ENCODE measurements at regions not wholly inside any gene's neighbourhood (a gene's known extent, or its start where the extent isn't known, plus 50 kb on each side); places are given as distances from the start of the nearest gene placed in this dataset.
"Not testable (repeated sequence)": the region's sequence is repeated elsewhere in the genome, so short reads cannot be mapped to it uniquely, and the experiment has no call there.

DNA sequence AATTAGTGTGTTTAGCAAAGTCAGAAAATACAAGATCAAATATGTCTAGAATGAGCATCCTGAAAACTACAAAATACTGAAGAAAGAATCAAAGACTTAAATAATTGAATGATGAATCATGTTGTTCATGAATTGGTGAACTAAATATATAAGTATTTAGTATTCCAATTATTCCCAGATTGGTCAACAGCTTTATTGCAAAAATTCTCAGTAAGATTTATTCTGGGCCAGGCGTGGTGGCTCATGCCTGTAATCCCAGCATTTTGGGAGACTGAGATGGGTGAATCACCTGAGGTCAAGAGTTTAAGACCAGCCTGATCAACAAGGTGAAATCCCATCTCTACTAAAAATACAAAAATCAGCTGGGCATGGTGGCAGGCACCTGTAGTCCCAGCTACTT is 250.0 kb upstream of the NECTIN3 start:
- DNase-seq (ENCODE audit: extremely low read depth in 1 of 2, low read depth in 1 of 2), result no peak

DNA sequence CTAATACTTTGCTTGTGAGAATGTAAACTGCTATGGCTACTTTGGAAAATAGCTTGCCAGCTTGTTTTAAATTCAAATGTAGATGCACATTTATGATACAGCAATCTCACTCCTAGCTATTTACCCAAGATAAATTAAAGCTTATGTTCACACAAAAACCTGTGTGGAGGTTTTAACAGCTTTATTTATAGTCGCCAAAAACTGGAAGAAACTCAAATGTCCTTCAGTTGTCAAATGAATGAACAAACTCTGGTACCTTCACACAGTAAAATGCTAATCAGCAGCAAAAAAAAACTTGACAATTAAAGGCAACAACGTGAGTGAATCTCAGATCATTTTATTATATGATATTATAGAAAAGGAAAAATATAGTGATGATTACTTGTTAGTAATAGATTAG is 248.6 kb upstream of the NECTIN3 start:
- no peak for DNase-seq (ENCODE audit: extremely low read depth in 1 of 2, low read depth in 1 of 2)

DNA sequence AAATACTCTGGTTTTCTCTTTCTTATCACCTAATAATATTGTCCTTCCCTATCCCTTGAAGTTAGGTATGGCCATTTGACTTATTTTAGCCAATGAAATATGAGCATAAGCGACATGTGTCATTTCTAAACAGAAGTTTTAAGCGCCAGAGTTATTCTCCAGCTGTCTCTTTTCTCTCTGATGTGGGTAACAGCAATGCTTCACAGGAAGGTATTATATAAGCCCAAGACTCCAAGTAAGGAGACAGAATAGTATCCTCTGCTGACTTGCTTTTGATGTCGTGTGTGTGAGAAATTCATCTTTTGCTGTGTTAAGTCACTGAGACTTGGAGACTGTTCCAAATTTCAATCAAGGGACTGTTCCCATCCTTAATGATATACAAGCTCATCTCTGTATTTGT is 224.6 kb upstream of the NECTIN3 start:
- DNase-seq (ENCODE audit: extremely low read depth in 1 of 2, low read depth in 1 of 2), result no peak

DNA sequence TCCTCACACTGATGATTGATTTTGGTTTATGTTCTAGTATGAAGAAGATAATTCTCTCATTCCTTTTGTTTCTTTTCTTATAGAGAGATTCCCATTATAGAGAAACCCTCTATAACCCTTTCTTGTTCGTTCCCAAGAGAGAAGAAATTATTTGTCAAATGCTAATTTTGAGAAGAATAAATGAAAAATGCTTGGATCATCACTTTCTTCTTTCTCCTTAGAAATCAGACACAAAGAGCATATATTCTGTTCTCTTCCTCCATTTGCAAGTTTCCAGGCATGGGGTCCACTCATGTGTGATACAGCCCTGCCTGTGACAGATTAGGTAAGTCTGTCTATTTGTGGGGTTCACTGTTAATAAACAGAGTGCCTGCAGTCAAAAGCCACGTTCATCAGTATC is 222.6 kb upstream of the NECTIN3 start:
- no peak for DNase-seq (ENCODE audit: extremely low read depth in 1 of 2, low read depth in 1 of 2)

DNA sequence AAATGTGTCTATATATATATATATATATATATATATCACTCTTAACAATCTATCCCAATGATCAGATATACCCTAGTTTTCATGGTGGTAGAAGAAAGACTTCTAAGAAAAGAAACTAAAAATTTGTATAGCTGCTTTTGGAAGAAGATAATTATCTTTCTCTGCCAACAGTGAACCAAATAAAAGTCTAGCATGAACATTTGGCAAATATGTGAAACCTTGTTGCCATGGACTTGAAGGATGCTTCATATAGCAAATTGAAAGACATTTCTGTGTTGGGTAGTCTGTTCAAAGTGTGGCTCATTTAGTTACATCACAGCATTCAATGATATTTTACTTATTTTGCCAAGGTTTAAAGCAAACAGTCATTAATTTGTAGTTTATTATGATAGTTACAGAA is 219.9 kb upstream of the NECTIN3 start:
- DNase-seq (ENCODE audit: extremely low read depth in 1 of 2, low read depth in 1 of 2), result no peak

DNA sequence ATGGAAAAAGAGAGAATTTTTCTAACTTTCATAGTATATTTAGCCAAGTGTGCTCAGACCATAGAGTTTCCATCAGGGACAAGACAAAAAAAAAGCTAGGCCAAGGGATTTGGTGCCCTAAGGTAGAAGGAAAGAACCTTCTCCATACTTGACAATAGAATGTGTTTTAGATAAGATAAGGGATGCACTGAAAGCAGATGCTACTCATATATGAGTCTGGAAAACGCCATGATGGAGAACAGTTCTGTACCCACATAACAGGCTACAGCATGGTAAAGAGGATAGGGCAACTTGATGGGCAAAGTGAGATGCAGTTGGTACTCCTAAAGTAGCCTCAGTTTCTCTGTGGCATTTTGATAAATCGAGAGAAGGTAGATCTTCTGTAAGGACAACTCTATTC is 216.4 kb upstream of the NECTIN3 start:
- no peak for DNase-seq (ENCODE audit: extremely low read depth in 1 of 2, low read depth in 1 of 2)

DNA sequence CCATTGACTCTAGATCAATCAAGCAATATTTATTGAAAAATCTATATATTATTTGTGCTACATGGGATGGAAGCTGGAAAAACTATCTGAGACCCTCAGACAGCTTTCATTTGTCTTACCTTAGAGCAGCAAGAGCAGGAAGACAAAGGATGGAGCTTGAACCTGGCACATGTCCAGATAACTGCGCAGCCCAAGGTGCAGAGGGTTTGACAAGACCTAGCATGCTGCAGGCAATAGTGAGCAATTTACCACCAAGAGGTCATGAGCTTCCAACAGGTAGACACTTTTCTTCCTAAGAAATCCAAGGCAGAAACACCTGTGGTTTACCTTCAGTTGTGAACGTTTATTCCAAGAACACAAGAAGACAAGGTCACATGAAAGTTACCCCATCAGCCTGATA is 214.7 kb upstream of the NECTIN3 start:
- no peak for DNase-seq (ENCODE audit: extremely low read depth in 1 of 2, low read depth in 1 of 2)

DNA sequence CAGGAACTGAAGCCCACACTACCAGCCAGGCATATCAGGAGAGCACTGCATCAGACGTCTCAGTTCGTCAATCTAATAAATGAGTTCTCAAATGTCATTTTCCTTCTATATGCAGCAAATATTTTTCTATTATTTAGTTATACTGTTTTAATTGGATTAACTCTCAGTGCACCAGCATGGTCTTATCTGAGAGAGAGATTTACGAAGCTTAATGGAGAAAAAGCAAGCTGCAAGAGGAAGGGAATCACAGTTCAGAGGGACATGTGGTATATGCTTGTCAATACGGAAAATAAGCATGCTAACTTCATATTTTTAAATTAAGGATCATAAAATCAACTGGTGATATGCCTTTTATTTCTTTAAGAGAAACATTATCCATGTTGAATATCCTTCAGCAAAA is 213.1 kb upstream of the NECTIN3 start:
- no peak for DNase-seq (ENCODE audit: extremely low read depth in 1 of 2, low read depth in 1 of 2)

DNA sequence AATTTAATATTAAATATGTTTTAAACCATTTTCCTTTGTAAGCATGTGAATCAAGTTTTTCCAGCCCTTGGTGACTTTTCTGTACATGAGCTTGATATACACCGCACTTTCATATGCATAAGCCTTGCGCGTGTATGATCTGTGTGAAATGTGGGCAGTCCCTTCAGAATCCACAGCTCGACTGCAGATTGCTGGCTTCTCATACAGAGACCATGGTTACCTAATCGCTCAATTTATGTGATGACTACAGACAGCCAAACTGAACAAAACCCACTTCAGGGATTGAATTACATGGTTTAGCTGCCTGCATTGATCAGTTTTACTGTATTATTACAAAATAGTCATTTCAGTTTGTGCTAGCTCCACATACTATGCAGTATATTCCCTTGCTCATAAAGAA is 212.3 kb upstream of the NECTIN3 start:
- no peak for DNase-seq (ENCODE audit: extremely low read depth in 1 of 2, low read depth in 1 of 2)

DNA sequence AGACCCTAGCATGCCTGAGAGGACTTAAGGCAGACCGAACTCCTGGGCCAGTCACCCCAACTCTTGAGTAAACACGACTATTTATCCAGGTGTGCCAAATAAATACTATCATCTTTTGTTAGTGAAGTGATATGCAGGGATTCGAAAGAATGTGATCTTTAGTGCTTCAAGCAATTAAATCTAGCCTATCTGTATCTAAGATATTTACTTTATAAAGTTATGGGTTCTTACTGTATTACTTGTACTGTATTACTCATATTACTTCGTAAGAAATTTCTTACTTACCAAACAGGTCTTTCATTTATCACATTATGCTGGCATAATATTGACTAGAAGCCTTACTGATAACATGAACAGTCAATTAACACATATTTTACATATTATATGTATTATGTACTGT is 211.6 kb upstream of the NECTIN3 start:
- DNase-seq (ENCODE audit: extremely low read depth in 1 of 2, low read depth in 1 of 2), result no peak

DNA sequence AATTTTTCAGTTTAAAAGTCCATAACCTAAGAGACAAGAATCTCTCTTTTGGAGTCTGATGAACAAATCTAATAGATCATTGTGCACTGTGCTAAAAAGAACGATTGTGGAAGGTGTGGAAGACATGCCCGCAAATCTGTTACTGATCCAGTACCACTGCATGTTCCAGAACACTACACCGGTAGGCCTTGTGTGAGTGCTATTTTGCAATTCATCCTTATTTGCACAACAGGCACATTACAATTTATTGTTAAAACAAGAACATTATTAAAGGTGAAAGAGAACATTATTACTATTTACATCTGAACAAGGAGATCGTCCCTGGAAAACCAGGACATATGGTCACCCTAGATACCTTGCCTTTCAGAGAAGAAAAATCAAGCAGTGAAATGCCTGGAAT is 205.7 kb upstream of the NECTIN3 start:
- DNase-seq (ENCODE audit: extremely low read depth in 1 of 2, low read depth in 1 of 2), result no peak

DNA sequence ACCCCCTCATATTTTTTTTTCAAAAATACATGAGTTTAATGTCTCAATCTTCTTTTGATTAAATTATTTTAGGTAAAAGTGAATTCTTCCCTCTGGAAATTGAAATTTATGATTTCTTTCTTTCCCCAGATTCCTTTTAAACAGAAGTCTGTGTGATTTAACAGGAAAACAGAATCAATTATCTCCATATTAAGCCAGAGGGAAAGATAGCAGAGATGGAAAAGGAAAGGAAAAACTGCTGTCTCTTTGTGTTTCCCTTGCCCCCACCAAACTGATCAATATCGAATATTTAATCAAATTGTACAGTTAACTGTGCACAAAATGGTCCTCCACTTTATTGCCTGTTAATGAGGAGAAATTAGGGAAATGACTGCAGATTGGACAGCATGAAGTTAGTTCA is 203.5 kb upstream of the NECTIN3 start:
- no peak for DNase-seq (ENCODE audit: extremely low read depth in 1 of 2, low read depth in 1 of 2)

DNA sequence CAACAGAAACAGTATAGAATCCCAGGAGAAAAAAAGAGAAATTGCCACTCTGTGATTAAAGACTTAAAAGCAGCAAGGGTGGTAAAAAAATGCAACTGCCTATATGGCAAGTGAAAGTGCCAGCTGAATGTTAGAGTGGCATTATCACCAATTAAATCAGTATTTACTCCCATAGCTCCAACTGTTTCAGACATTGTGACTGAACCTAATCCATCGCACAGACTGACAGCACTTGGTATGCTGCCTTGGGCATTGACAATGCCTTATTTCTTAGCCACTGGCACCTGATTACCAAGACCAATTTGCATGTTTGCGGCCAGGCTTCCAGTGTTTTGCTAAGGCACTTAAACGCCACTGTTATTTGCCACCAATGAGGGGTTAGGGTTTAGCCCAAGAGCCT is 201.9 kb upstream of the NECTIN3 start:
- DNase-seq (ENCODE audit: extremely low read depth in 1 of 2, low read depth in 1 of 2), result no peak

DNA sequence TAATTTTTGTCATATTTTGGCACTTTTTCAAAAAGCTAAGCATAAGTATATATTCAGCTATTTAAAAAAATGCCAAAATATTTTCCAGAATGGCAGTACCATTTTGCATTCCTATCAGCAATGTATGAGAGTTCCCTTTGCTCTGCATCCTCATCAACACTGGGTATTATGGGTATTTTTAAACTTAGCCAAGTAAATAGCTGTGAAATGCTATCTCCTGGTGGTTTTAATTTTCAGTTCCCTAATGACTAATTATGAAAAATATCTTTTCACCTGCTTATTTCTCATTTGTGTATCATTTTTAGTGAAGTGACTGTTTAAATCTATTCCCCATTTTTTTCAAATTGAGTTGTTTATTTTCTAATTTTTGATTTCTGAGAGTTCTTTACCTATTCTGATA is 199.7 kb upstream of the NECTIN3 start:
- DNase-seq (ENCODE audit: extremely low read depth in 1 of 2, low read depth in 1 of 2), result no peak

DNA sequence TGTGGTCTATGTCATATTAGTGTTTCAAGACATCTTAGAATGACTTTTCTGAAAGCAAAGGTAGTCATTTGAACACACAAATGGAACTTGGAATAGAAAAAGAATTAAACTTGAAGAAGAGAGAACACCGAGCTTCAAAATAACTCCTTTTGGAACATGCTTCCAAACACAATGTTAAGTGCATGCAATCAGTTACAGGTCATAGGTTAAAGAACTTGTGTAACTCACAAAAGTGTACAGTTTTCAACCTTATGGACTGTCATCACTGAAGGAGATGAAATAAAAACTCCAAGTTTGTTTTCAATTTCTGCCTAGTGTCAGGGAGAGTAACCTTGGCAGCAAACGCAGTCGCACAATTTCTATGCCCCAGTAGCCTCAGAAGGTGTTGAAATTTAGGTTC is 192.9 kb upstream of the NECTIN3 start:
- no peak for DNase-seq (ENCODE audit: extremely low read depth in 1 of 2, low read depth in 1 of 2)

DNA sequence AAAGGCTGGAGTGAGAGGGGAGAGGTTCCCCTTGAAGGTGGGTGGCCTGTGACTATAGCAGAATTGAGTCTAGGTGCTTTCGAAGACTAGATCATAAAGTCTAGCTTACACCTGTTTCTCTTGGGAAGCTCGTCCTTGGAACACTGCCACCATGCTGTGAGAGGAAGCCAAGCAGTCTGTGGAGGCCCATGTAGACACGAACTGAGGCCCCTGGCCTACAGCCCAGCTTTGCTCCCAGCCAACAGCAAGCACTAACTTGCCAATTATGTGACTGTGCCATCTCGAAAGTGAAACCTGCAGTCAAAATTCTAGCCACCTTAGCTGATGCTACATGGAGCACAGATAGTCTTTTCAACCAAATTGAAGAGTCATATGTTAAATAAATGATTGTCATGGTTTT is 190.5 kb upstream of the NECTIN3 start:
- no peak for DNase-seq (ENCODE audit: extremely low read depth in 1 of 2, low read depth in 1 of 2)

DNA sequence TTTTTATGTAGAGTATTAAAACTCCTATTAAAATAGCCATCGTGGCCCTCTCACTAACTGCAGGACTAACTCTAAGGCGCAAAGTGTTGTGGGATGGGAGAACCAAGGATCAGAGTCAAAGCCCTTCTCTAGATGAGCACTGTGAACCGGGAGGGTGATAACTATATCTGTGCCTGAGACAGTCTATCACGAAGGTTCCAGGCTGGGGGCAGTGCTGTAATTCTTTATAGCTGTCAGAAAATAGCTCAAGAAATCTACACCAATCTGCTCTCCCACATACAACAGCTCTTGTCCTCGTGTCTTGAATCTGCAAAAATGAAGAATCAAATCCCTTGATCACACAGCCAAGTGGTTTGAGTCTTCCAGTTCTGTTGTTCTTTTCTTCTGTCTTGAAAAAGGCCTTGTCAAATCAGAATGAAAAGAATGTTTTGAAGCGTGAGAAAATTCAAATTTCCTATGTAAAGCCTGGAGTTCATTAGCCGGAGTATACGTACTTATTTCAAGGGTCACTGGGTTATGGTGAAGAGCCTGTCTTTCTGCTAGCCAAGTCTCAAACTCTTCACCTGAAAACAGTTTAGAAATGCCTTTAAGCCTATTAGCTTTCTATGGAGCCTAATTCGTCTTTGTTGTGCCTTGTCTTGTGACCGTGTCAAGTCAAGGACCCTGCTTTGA is 185.3 kb upstream of the NECTIN3 start:
- no peak for DNase-seq (ENCODE audit: extremely low read depth in 1 of 2, low read depth in 1 of 2)

DNA sequence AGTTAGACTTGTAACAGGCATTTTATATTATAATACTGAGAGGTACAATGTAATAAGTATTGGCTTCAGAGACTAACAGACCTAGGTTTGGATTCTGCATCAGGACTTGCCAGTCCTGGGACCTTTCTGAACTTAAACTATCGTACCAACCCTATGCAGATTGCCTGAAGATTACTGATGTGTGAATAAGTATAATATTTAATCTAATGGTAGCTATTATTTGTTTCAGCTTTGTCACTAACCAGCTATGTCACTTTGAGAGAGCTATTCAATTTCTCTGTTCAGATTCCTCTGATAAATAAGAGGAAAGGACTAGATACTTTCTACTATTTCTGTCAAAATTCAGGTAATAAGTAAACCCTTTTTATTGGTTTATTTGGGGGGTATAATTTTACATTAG is 184.4 kb upstream of the NECTIN3 start:
- no peak for DNase-seq (ENCODE audit: extremely low read depth in 1 of 2, low read depth in 1 of 2)

DNA sequence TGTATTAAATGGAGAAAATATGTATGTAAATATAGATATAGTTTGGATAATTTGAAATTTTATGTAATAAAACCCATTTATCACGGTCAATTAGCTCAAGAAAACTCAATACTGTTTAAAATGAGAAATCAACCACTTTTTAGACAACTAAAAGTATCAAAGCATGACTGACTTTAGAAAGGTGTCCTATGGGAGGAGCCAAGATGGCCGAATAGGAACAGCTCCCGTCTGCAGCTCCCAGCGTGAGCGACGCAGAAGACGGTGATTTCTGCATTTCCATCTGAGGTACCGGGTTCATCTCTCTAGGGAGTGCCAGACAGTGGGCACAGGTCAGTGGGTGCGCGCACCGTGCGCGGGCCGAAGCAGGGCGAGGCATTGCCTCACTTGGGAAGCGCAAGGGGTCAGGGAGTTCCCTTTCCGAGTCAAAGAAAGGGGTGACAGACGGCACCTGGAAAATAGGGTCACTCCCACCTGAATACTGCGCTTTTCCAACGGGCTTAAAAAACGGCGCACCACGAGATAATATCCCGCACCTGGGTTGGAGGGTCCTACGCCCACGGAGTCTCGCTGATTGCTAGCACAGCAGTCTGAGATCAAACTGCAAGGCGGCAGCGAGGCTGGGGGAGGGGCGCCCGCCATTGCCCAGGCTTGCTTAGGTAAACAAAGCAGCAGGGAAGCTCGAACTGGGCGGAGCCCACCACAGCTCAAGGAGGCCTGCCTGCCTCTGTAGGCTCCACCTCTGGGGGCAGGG is 182.8 kb upstream of the NECTIN3 start:
- not testable (repeated sequence) for DNase-seq (ENCODE audit: extremely low read depth in 1 of 2, low read depth in 1 of 2)

DNA sequence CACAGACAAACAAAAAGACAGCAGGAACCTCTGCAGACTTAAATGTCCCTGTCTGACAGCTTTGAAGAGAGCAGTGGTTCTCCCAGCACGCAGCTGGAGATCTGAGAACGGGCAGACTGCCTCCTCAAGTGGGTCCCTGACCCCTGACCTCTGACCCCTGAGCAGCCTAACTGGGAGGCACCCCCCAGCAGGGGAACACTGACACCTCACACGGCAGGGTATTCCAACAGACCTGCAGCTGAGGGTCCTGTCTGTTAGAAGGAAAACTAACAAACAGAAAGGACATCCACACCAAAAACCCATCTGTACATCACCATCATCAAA is 182.3 kb upstream of the NECTIN3 start:
- not testable (repeated sequence) for DNase-seq (ENCODE audit: extremely low read depth in 1 of 2, low read depth in 1 of 2)

DNA sequence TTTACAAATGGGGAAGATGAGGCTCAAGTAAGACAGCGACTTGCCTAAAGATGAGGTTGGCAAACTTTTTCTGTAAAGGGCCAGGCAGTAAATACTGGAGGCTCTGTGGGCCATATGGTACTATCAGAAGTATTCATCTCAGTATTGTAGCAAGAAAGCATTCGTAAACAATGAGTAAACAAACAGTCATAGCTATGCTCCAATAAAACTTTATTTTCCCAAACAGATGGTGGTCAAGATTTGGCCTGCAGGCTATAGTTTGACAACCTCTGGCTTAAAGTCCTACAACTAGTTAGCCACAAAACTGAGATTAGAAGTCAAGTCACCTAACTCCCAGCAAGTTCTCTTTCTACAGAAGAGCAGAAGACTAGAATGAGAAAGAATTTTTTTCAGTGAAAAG is 177.0 kb upstream of the NECTIN3 start:
- DNase-seq (ENCODE audit: extremely low read depth in 1 of 2, low read depth in 1 of 2), result no peak

DNA sequence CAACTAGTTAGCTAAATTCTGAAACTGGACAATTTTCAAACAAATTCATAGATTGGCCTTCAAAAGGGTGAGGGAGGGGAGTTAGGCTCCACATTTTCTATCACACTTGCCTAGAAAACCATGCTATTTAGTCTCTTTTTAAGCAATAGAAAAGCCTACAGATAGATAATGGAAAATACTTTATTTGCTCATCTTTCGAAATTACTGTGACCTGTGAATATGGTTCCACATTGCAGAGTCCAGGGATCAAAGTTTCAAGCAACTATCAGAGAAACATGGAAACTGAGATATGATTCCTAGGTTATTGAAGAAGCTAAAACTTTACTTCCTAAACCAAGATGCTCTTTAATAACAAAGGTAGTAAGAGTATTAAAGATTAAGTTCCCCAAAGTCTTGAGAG is 176.6 kb upstream of the NECTIN3 start:
- no peak for DNase-seq (ENCODE audit: extremely low read depth in 1 of 2, low read depth in 1 of 2)

DNA sequence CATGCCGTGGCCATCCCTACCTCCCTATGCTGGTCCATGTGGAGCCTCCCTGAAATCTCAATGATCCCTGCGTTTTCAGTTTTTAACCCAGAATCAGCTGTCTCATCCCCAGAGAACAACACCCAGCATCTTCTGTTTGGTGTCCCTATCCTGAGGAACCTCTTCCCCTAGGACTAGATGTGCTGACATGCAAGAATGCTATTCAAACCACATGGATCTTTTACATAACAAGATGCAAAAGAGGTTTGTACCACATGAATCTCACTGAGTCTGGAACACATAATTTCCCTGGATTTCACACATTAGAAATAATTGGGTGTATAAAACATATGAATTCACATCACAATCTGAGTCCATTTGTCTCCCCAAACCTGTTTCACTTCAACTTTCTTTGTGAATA is 174.6 kb upstream of the NECTIN3 start:
- no peak for DNase-seq (ENCODE audit: extremely low read depth in 1 of 2, low read depth in 1 of 2)

Measured in stimulated activated CD8-positive, alpha-beta memory T cell treated with anti-CD3 and anti-CD28 coated beads, Interleukin-7, amount 100 ng/mL, for 48 hours (primary cell).